ENCODE measurements at regions not wholly inside any gene's neighbourhood (a gene's known extent, or its start where the extent isn't known, plus 50 kb on each side); places are given as distances from the start of the nearest gene placed in this dataset.

DNA sequence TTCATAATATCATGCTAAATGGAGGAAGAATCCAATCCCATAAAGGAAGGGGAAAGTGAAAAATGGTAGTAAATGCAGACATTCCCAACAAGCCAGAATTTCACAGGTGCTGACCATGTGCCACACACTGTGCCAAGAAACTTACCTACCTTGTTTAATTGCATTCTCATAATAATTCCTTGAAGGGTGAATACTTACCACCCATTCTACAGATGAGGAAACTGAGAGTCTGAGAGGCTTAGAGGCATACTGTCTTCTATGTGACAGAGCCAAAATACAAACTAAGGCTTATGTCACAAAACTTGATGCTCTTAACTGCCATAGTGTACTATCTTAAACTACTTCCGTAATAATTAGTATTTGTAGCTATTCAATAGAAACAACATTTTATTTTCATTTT is 454.7 kb downstream of the UTRN start:
- DNase-seq = no peak

DNA sequence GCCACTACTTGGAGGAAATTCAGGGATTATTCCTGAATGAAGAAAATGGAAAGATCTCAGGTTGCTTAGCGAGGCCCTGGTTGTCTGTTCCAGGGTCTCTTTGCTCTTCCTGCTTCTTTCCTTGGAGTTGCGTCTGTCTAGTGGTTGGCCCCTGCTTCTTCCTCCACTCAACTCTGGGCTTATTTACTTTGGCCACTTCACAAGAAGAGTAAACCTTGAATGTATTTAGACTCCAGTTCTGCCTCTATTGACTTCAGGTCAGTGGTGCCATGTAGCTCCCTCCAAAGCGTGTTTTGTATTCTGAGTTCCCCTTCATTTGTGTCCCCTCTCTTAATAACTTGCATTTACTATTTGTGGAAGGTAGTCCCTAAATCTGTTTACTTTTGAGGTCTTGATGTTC is 456.5 kb downstream of the UTRN start:
- DNase-seq = peak in 1 of 2 experiments; percentile 43

GRCh38 chr6:144742779-144743178 is 457.6 kb downstream of the UTRN start:
- no peak for DNase-seq

DNA sequence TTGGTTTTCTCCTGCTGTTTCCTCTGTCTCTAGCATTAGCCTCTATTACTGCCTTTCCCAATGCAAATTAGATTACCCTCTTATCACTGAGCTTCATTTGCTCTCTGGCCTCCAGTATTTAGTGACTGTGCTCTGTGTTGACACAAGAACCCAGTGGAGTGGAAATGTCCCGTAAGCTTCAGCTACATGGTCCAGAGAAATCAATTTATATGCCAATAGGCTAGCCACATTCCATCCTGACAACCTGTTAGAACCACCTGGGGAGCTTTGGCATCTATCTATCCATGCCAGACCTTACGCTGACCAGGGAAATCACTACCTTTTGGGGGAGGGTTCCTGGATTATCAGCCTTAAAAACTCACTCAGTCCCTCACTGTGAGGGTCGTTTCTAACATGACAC is 459.6 kb downstream of the UTRN start:
- DNase-seq = peak; percentile 31 to 73

DNA sequence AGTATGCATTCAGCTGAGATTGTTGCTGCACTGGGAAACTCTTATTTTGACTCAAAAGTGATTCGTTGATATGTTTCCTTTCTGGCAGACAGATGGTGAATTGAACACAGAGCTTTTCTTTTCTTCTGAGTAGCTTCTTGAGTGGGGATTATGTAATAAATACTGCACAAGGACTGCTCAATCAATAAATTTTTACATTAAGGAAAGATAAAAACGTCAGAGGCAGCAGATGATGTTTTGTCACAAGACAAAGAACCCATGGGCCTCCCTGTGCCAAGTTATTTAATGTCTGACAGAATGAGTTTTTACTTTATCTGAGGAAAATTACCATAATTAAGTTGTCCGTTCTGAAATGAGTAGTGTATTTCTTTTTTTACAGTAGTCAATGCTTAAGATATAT is 460.3 kb downstream of the UTRN start:
- peak; percentile 87 to 98 for DNase-seq

DNA sequence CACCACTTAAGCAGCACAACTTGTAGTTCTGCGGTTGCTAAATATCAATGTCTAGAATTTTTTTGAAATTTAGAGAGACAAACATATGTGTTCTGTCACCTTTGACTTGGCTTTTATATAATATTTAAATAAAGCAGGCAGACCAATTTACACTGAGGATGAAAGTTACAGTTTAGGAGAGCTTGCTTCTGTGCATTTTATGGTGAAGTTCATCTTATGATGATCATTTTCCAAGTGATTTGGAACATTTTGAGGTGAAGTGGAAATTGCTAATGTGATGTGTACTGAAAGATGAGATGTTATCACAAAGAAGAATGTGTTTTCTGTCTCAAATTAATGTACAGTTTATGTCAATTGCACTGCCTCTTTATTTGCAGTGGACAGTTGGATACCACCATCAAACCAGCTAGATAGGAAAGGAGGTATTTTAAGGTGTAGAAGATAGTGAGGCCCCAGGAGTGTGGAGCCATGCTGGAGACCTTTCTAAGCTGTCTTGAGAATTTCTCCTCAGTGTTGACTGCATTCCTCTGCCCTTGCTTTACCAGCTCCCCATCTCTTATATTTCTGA is 461.9 kb downstream of the UTRN start:
- no peak for DNase-seq

- peak in 1 of 2 experiments; percentile 53 for DNase-seq
These were observed 464.1 kb downstream of the UTRN start for GRCh38 chr6:144749263-144749662.

DNA sequence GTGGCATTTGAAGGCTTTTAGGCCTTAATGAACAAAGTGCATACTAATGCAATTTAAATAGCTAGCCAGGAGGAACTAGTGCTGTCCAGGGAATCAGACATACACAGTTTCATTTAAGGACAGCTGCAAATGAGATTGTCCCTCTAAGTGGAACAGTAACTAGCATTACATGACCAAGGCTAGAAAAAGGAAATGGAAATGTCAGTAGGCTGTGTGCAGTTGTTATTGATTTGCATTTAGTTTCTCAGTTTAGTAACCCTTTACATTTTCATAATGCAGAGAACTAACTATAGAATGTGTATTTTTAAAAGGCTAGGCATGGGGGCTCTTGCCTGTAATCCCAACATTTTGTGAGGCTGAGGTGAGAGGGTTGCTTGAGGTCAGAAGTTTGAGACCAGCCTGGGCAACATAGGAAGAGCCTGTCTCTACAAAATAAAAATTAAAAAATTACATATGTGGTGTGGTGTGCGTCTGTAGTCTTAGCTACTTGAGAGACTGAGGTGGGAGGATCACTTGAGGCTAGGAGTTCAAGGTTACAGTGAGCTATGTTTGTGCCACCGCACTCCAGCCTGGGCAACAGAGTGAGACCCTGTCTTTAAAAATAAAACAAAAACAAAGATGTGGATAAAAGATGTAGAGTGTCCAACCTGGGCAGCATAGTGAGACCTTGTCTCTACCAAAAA is 468.0 kb downstream of the UTRN start:
- DNase-seq = no peak

DNA sequence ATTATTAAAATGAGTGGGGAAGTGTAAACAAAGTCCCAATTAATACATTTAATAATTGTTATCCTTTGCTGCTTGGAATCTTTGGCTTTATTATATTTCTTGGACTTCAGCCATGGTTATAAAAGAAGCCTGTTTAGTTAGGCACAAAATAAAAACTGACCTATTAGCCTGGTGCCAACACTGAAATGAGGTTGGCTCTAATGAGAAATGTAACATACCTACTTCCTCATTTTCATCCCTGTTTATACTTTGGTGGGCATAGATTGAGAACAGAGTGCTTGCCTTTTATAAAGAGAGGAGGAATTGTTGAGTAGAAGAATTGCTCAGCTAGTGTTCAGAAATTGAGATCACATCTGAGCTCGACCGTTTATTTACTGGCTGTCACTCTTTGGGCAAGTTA is 471.3 kb downstream of the UTRN start:
- DNase-seq = no peak

DNA sequence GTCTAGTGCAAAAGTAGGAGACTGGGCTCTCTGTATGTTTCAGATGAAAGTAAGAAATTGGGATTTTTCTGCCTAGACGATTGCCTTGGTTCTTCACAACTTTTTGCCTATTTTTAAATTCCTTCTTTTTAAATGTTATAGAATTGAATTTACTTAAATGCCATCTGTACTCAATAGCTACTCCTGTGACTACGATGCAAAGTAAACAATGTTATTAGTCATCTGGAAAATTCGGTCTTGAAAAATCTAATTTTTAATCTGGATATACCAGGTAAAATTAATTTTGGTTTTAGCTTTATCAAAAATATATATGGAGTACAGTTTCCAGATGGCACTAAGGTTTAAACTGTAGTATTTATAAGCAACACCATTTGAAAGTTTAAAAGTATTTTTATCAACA is 472.2 kb downstream of the UTRN start:
- no peak for DNase-seq

DNA sequence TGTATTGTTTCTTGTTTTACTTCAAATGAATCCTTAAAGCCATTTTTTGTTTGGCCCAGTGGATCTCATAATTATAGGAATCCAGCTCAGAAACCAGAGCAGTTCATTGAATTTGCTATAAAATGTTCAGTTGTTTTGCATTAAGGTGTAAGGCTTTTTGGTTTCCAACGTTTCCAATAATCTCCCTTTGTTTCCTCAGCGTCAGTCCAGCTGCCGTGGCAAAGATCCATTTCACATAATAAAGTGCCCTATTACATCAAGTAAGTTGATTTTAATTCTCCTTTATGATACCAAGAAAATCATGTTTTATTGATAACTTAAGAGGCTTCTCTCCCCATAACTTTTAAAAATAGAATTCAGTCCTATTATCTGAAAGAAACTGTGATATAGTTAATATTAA is 472.6 kb downstream of the UTRN start:
- DNase-seq = peak in 1 of 2 experiments; percentile 43

DNA sequence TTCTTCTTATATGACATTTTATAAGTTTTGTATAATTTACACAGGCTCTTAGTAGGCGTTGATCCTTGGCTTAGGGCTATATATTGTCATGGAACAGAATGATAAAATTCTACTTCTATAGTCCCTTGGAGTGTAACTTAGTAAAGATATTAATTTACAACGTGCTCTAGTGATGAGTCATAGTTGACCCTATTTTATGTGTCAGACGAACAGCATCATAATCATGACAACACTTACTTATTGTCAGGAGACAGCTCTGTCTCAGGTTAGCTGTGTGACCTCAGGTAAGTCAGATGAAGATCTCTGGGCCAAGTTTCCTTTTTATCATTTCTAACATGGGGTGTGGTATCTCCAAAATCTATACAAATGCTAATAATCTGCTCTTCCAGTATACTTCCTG is 473.5 kb downstream of the UTRN start:
- DNase-seq = no peak

DNA sequence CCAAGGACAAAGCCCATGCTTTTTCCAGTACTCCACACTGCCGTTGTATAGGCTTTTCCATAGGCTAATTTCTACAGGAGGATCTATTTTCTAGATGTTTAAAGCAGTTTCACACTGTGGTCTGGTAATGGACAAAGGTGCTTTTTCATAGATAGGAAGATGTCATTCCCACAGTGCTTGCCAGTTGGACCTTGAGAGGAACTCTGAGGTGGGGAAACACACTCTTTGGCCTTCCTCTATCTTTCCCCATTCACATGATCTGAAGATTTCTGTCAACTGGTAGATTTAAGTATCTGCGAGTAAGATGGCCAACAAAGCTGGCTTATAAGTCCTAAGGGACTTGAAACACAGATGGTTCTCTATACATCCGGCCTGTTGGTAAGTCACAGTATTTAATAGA is 477.3 kb downstream of the UTRN start:
- peak in 1 of 2 experiments; percentile 79 for DNase-seq

GRCh38 chr6:144767051-144767450 is 481.9 kb downstream of the UTRN start:
- DNase-seq = no peak

DNA sequence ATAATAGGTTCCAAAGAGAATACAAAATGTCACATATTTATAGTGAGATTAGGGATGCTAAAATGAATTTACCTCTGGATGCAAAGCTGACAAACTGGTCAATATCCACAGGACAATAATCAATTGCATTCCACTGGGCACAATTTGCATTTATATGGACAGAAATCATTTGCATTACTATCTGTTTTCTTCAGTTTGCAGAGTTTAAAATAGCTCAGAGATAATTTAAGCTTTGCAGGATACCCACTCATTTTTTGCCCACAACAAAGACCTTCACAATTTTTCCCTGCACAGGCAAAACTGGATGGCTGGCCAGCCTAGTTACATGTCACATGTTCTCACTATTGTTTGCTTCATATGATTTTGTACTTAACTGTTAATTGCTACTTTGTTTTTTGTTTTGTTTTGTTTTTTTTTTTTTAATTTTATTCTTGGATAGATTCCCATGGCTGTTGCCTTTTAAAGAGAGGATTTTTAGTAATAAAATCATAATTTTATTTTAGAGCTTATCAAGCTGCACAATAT is 483.5 kb downstream of the UTRN start:
- DNase-seq = no peak

DNA sequence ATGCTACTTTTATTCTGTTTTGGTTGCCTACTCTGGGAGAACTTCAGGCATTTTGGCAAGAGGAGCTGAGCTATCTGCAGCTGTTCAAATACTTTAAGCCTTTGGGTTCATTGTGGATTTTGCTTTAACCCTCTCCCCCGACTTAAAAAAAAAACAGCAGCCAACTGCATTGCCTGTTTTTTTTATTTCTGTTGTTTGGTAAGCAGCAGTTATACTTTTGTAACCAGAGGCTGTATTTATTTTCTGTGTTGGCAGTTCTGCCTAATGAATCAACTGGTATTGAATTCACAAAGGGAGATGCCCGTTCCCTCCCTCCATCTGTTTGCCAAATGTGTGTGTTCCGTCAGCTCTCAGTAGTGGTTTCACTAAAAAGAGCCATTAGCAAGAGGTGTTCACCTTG is 484.0 kb downstream of the UTRN start:
- peak in 1 of 2 experiments; percentile 11 for DNase-seq

DNA sequence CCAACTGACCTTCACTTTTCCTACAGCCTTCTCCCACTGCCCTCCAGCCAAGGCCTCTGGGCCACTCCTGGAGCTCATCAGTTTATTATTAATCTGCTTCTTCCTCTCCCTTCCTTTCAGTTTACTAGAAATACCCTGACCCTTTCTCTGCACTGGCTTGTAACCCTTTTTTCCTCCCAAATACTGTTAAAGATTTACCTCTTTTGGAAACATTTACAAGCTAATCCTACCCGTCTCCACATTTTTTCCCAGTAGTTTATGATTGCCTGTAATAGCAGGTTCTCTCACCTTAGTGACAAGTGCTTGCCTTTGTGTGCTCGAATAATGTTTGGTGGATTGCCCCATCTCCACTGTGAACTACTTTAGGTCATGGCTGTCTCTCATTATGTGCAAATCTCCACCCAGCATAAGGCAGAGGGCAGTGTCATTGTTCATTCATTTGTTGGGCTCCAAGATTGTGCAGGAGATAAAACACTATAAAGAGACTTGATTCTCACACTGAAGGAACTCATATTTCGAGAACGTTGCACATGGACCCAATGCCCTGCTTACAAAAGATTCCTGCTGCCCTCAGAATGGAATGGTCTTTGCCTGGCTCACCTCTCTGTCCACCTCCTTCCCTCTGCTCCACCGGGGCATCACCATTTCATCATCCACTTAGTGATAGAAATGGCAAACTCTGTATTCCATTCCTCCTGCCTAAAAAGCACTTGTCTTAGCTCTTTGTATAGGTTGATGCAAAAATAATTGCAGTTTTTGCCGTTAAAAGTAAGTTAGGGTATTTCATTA is 491.1 kb downstream of the UTRN start:
- DNase-seq = no peak

- no peak for DNase-seq
These were observed 492.1 kb downstream of the UTRN start for GRCh38 chr6:144777249-144777648.

DNA sequence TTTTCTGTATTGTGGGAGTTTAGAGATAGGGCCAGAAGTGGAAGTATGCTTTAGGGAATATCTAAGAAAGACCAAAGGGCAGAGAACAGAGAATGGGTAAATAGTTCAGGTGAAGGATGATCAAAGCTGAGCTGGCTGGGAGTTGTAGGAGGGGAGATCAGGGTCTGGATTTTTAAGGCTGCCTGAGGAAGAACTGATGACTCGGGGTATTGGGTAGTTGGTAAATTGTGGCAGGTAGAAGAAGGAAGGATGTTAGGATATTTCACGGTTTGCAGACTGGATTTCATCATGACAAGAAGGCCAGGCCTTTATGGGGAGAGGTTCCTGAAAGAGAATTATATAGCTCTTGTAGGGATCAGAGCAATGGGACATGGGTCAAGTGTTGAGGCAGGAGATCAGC is 492.9 kb downstream of the UTRN start:
- no peak for DNase-seq

DNA sequence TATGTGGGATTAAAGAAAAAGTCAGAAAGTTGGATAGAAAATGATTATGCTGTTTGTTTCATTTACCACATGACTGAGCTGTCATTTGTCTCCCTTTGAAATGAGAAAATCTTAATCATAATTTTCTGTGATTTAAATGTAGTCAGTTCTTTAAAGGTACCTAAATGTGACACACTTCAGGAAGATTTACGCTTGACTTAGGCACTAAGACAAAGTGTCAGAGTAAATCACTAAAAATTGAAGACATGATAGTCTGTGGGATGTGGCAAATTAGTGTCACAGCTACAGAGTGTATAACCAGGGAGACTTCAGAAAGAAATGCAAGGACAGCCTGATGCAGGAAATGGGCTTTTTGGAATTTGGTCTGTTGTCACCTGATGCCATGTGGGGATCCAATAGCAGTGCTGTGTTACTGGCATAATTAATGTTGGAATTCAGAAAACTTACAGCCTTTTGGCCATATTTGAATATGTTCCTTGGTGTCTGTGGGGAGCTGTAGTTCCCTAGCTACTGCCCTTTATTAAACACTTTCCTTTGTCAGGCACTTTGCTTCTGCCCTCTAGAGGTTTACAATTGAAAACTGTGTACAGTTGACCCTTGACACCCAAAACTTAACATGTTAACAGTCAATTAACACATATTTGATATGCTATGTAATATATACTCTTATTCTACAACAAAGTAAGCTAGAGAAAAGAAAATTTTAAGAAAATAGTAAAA is 493.8 kb downstream of the UTRN start:
- DNase-seq = peak in 1 of 2 experiments; percentile 27

DNA sequence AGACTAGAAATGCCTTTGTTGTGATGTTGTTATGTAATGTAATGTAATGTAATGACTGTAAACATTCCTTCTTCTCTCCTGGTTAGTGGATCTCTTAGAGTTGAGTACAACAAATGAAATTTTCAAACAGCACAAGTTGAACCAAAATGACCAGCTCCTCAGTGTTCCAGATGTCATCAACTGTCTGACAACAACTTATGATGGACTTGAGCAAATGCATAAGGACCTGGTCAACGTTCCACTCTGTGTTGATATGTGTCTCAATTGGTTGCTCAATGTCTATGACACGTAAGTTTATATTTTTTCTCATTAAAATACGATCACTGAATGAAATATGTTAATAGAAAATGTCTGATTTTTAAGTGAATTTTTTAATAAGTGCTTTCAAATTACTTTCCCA is 496.7 kb downstream of the UTRN start:
- no peak for DNase-seq

- no peak for DNase-seq
These were observed 497.5 kb downstream of the UTRN start for GRCh38 chr6:144782634-144783033.

DNA sequence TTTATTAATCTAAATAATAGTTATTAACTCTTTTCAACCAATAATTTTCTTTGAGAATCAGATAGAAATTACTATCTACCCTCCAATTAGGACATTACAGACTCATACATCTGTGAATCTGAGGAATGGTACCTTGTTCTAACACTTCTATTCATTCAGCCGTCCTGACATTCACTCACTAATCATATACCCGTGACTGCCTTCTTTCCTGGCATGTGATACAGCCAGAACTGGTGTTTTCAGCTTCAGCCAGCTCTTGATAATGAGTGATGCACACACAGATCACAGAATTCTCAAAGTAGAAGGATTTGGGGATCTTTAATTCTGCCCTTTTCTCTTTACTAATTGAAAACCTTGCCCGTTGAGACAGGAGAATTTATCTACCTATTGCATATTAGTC is 499.9 kb downstream of the UTRN start:
- DNase-seq = no peak
